ENCODE measurements at regions not wholly inside any gene's neighbourhood (a gene's known extent, or its start where the extent isn't known, plus 50 kb on each side); places are given as distances from the start of the nearest gene placed in this dataset.

- DNase-seq (ENCODE audit: insufficient read length) (no peak), FAIRE-seq (no peak)
- no peak for TF ChIP-seq POLR2AphosphoS5 (IDR thresholded peaks at IDR 0.05; ENCODE audit: low read depth, low read length)
These were observed 665.2 kb upstream of the FLRT2 start for GRCh38 chr14:84864548-84865271.

GRCh38 chr14:84871734-84872133, 658.2 kb upstream of the FLRT2 start:
- TF ChIP-seq TAF1 (IDR thresholded peaks at IDR 0.05; ENCODE audit: borderline replicate concordance, low read depth, low read length) (no peak), POLR2A (IDR thresholded peaks at IDR 0.05; ENCODE audit: low read depth, low read length) (no peak), POLR2AphosphoS5 (IDR thresholded peaks at IDR 0.05; ENCODE audit: low read depth, low read length) (no peak)
- FAIRE-seq, result no peak
- DNase-seq (ENCODE audit: insufficient read length), result no peak

- TF ChIP-seq POLR2A (IDR thresholded peaks at IDR 0.05; ENCODE audit: low read depth, low read length) (no peak), POLR2AphosphoS5 (IDR thresholded peaks at IDR 0.05; ENCODE audit: low read depth, low read length) (no peak), TAF1 (IDR thresholded peaks at IDR 0.05; ENCODE audit: borderline replicate concordance, low read depth, low read length) (no peak)
- DNase-seq (ENCODE audit: insufficient read length) (no peak), FAIRE-seq (no peak)
These were observed 655.5 kb upstream of the FLRT2 start for GRCh38 chr14:84874436-84874835.

GRCh38 chr14:84877061-84877460, 652.9 kb upstream of the FLRT2 start:
- no peak for FAIRE-seq
- TF ChIP-seq POLR2A (IDR thresholded peaks at IDR 0.05; ENCODE audit: low read depth, low read length), result no peak
- TF ChIP-seq POLR2AphosphoS5 (IDR thresholded peaks at IDR 0.05; ENCODE audit: low read depth, low read length), result no peak
- no peak for TF ChIP-seq TAF1 (IDR thresholded peaks at IDR 0.05; ENCODE audit: borderline replicate concordance, low read depth, low read length)

GRCh38 chr14:84882830-84883229, 647.1 kb upstream of the FLRT2 start:
- no peak for TF ChIP-seq POLR2A (IDR thresholded peaks at IDR 0.05; ENCODE audit: low read depth, low read length)
- no peak for DNase-seq (ENCODE audit: insufficient read length)
- no peak for FAIRE-seq

More at GRCh38 chr14:84877061-84877460, 652.9 kb upstream of the FLRT2 start:
- DNase-seq (ENCODE audit: insufficient read length), result no peak

- DNase-seq (ENCODE audit: insufficient read length) (no peak), FAIRE-seq (no peak)
- TF ChIP-seq TAF1 (IDR thresholded peaks at IDR 0.05; ENCODE audit: borderline replicate concordance, low read depth, low read length) (no peak), POLR2AphosphoS5 (IDR thresholded peaks at IDR 0.05; ENCODE audit: low read depth, low read length) (no peak), POLR2A (IDR thresholded peaks at IDR 0.05; ENCODE audit: low read depth, low read length) (no peak)
These were observed 644.9 kb upstream of the FLRT2 start for GRCh38 chr14:84885061-84885460.

- DNase-seq (ENCODE audit: insufficient read length), result no peak
- FAIRE-seq, result no peak
- TF ChIP-seq POLR2A (IDR thresholded peaks at IDR 0.05; ENCODE audit: low read depth, low read length) (no peak), TAF1 (IDR thresholded peaks at IDR 0.05; ENCODE audit: borderline replicate concordance, low read depth, low read length) (no peak), POLR2AphosphoS5 (IDR thresholded peaks at IDR 0.05; ENCODE audit: low read depth, low read length) (no peak)
These were observed 638.5 kb upstream of the FLRT2 start for GRCh38 chr14:84891404-84891803.

- DNase-seq (ENCODE audit: insufficient read length) (no peak), FAIRE-seq (no peak)
- TF ChIP-seq POLR2AphosphoS5 (IDR thresholded peaks at IDR 0.05; ENCODE audit: low read depth, low read length) (no peak), TAF1 (IDR thresholded peaks at IDR 0.05; ENCODE audit: borderline replicate concordance, low read depth, low read length) (no peak), POLR2A (IDR thresholded peaks at IDR 0.05; ENCODE audit: low read depth, low read length) (no peak)
These were observed 635.7 kb upstream of the FLRT2 start for GRCh38 chr14:84894254-84894653.

- no peak for TF ChIP-seq TAF1 (IDR thresholded peaks at IDR 0.05; ENCODE audit: borderline replicate concordance, low read depth, low read length)
- DNase-seq (ENCODE audit: insufficient read length), result no peak
- FAIRE-seq, result no peak
These were observed 607.6 kb upstream of the FLRT2 start for GRCh38 chr14:84922370-84922769.

GRCh38 chr14:84926656-84927055, 603.3 kb upstream of the FLRT2 start:
- FAIRE-seq (no peak), DNase-seq (ENCODE audit: insufficient read length) (no peak)
- no peak for TF ChIP-seq POLR2A (IDR thresholded peaks at IDR 0.05; ENCODE audit: low read depth, low read length)
- no peak for TF ChIP-seq TAF1 (IDR thresholded peaks at IDR 0.05; ENCODE audit: borderline replicate concordance, low read depth, low read length)
- TF ChIP-seq POLR2AphosphoS5 (IDR thresholded peaks at IDR 0.05; ENCODE audit: low read depth, low read length), result no peak

GRCh38 chr14:84927096-84927827, 602.7 kb upstream of the FLRT2 start:
- FAIRE-seq, result no peak
- DNase-seq (ENCODE audit: insufficient read length), result no peak
- TF ChIP-seq POLR2AphosphoS5 (IDR thresholded peaks at IDR 0.05; ENCODE audit: low read depth, low read length) (no peak), POLR2A (IDR thresholded peaks at IDR 0.05; ENCODE audit: low read depth, low read length) (no peak), TAF1 (IDR thresholded peaks at IDR 0.05; ENCODE audit: borderline replicate concordance, low read depth, low read length) (no peak)

- TF ChIP-seq POLR2A (IDR thresholded peaks at IDR 0.05; ENCODE audit: low read depth, low read length), result no peak
- no peak for TF ChIP-seq POLR2AphosphoS5 (IDR thresholded peaks at IDR 0.05; ENCODE audit: low read depth, low read length)
- no peak for TF ChIP-seq TAF1 (IDR thresholded peaks at IDR 0.05; ENCODE audit: borderline replicate concordance, low read depth, low read length)
- FAIRE-seq (no peak), DNase-seq (ENCODE audit: insufficient read length) (no peak)
These were observed 600.9 kb upstream of the FLRT2 start for GRCh38 chr14:84929086-84929485.
